Keratinocyte (primary cell): ENCODE measurements at regions not wholly inside any gene's neighbourhood (a gene's known extent, or its start where the extent isn't known, plus 50 kb on each side); places are given as distances from the start of the nearest gene placed in this dataset.

Source experiments
- DNase-seq: peaks from one replicate; pipeline ENCODE4 v3.0.0-alpha.2; 2011; ENCODE audit warnings: low read depth, missing footprints, low spot score
- FAIRE-seq: peaks from 2 replicates; lab custom pipeline; 2011; peaks lifted over from hg19 to GRCh38; lab: Jason Lieb, UNC
- H2AFZ ChIP-seq: 2 replicates; pipeline ENCODE4 v1.6.0; 2012; ENCODE audit warnings: low read length, control low read depth, inconsistent platforms; ENCODE audit not compliant: control insufficient read depth
- H3K27ac ChIP-seq: 2 replicates; pipeline ENCODE4 v1.5.1; 2011; ENCODE audit warnings: low read length; ENCODE audit not compliant: control insufficient read depth, insufficient read depth
- H3K27me3 ChIP-seq: 3 replicates; pipeline ENCODE4 v1.6.0; 2011; ENCODE audit warnings: low read length; ENCODE audit not compliant: control insufficient read depth, insufficient read depth; ENCODE audit errors: extremely low read depth
- H3K36me3 ChIP-seq, 2 experiments: 2 replicates in 1 of 2; 3 replicates in 1 of 2; pipeline ENCODE4 v1.5.1; 2011; ENCODE audit warnings: low read length in 2 of 2, mild to moderate bottlenecking in 1 of 2; ENCODE audit not compliant: control insufficient read depth in 2 of 2, insufficient read depth in 2 of 2; ENCODE audit errors: extremely low read depth in 1 of 2
- H3K4me1 ChIP-seq: 3 replicates; pipeline ENCODE4 v1.5.1; 2011; ENCODE audit warnings: low read length; ENCODE audit not compliant: control insufficient read depth, insufficient read depth; ENCODE audit errors: extremely low read depth
- H3K4me2 ChIP-seq: 3 replicates; pipeline ENCODE4 v1.6.0; 2011; ENCODE audit warnings: low read depth, low read length; ENCODE audit not compliant: control insufficient read depth, insufficient read depth; ENCODE audit errors: extremely low read depth
- H3K4me3 ChIP-seq, 3 experiments: fragments of 200-600 bp in 1 of 3; sonication (generic) in 1 of 3; 2 replicates in 2 of 3; 3 replicates in 1 of 3; pipeline ENCODE4 v1.5.1; 2011 to 2016; ENCODE audit warnings: low read length in 3 of 3, mild to moderate bottlenecking in 3 of 3, control low read depth in 2 of 3, inconsistent platforms in 1 of 3, low read depth in 1 of 3, mixed read lengths in 1 of 3, mixed run types in 1 of 3, moderate library complexity in 1 of 3; ENCODE audit not compliant: control insufficient read depth in 2 of 3, insufficient read depth in 2 of 3; ENCODE audit errors: extremely low read depth in 1 of 3
- H3K79me2 ChIP-seq: 2 replicates; pipeline ENCODE4 v1.6.0; 2012; ENCODE audit warnings: low read length; ENCODE audit not compliant: control insufficient read depth, insufficient read depth
- H3K9ac ChIP-seq: 3 replicates; pipeline ENCODE4 v1.6.0; 2011; ENCODE audit warnings: low read length; ENCODE audit not compliant: control insufficient read depth, insufficient read depth; ENCODE audit errors: extremely low read depth
- H3K9me1 ChIP-seq: 3 replicates; pipeline ENCODE4 v1.6.0; 2011; ENCODE audit warnings: low read length; ENCODE audit not compliant: control insufficient read depth, insufficient read depth; ENCODE audit errors: extremely low read depth
- H3K9me3 ChIP-seq: 2 replicates; pipeline ENCODE4 v1.5.1; 2012; ENCODE audit warnings: low read depth, low read length; ENCODE audit not compliant: control insufficient read depth
- H4K20me1 ChIP-seq: 3 replicates; pipeline ENCODE4 v1.6.0; 2011; ENCODE audit warnings: low read length; ENCODE audit not compliant: control insufficient read depth, insufficient read depth; ENCODE audit errors: extremely low read depth
- EZH2 ChIP-seq: IDR thresholded peaks from one replicate; pipeline ENCODE4 v1.6.1; 2012; ENCODE audit warnings: inconsistent platforms, mild to moderate bottlenecking, low read length, moderate library complexity
- dilution Hi-C: fragments of 300-500 bp; cut with MboI; formaldehyde crosslinking; loops from one replicate; pipeline ENCODE4 v1.7.0; 2020; ENCODE audit warnings: low sequenced_read_pairs; ENCODE audit not compliant: extremely low pct_ligation_motif_present
- TF ChIP-seq, protein P1 (sequence below), 3 experiments: IDR thresholded peaks in 1 of 3; conservative IDR thresholded peaks in 1 of 3; optimal IDR thresholded peaks in 1 of 3; 2 replicates in 2 of 3; 3 replicates in 1 of 3; pipeline versions ENCODE3 to v1.5.1; 2011; ENCODE audit warnings: low read length in 3 of 3, mild to moderate bottlenecking in 3 of 3, moderate library complexity in 2 of 3, control low read depth in 1 of 3, inconsistent platforms in 1 of 3; ENCODE audit not compliant: insufficient read depth in 2 of 3; ENCODE audit errors: extremely low read depth in 1 of 3

GRCh38 chr2:16506366-16506765 is 159.3 kb downstream of the CYRIA start:
- Histone ChIP-seq H3K9me1 (no peaks in the 10 kb centered on the region), H3K36me3 (no peaks in the 10 kb centered on the region), H3K79me2 (no peaks in the 10 kb centered on the region), H2AFZ (no peak overlapping the region), H3K4me3 (no peak overlapping the region), H3K27ac (no peak overlapping the region), H3K4me2 (no peak overlapping the region), H3K27me3 (peaks cover 27% of the 10 kb centered on the region), H3K4me1 (no peaks in the 10 kb centered on the region), H3K9ac (no peak overlapping the region), H3K9me3 (no peaks in the 10 kb centered on the region), H4K20me1 (no peaks in the 10 kb centered on the region)
- dilution Hi-C loops = loop anchor here (25.0 kb wide), 1 partner anchor 569 kb away; the partner anchor contains the start of gene MYCN
- FAIRE-seq (no peak), DNase-seq (no peak)
- TF ChIP-seq EZH2 = no peak
- TF ChIP-seq, protein P1, sequence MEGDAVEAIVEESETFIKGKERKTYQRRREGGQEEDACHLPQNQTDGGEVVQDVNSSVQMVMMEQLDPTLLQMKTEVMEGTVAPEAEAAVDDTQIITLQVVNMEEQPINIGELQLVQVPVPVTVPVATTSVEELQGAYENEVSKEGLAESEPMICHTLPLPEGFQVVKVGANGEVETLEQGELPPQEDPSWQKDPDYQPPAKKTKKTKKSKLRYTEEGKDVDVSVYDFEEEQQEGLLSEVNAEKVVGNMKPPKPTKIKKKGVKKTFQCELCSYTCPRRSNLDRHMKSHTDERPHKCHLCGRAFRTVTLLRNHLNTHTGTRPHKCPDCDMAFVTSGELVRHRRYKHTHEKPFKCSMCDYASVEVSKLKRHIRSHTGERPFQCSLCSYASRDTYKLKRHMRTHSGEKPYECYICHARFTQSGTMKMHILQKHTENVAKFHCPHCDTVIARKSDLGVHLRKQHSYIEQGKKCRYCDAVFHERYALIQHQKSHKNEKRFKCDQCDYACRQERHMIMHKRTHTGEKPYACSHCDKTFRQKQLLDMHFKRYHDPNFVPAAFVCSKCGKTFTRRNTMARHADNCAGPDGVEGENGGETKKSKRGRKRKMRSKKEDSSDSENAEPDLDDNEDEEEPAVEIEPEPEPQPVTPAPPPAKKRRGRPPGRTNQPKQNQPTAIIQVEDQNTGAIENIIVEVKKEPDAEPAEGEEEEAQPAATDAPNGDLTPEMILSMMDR (optimal IDR thresholded peaks at IDR 0.05 in 1 of 3, IDR thresholded peaks at IDR 0.05 in 1 of 3, conservative IDR thresholded peaks at IDR 0.05 in 1 of 3; ENCODE audit: extremely low read depth in 1 of 3, insufficient read depth in 2 of 3, low read length in 3 of 3) = no peak

DNA sequence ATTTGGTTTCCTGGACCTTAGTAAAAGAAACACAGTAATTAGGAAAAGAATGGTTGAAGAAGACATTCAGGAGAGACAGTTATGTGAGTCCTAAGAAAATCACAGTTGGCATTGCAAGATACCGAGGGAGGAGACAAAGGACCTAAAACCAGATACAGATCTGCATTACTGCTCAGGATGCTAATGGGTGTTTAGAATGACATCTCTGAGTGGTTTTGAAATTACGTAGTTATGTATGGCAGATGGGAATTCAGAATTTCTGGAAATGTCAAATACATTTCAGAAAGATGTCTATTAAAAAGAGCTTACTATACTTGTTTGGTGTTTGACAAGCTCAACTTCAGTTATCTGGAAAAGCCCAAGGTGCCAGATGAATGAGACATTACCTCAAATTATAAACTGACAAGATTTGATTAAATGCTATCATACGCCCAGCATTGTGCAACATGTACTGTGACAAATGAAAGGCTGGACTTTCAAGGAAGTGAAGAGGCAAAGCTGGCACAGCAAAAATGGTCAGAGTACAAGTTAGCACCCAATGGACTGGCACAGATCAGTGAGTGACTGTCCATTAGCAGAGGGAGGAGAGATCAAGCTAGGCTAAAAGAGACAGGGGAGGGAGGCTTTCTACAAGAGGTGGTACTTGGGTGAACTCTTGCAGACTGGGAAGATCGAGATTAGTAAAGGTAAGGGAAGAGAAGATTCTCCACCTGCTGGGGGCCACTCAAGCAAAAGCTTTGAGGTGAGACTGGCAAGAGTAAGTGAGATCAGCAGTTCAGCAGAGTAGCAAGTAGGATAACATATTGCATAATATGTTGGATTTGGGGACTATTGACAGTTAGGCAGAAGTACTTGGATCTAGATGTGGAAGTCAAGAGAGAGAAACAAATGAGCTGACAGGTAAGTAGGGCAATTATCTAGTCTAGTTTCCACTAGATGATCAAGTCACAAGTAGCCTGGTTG is 168.9 kb downstream of the CYRIA start:
- TF ChIP-seq EZH2 = no peak
- TF ChIP-seq, protein P1 (optimal IDR thresholded peaks at IDR 0.05 in 1 of 3, IDR thresholded peaks at IDR 0.05 in 1 of 3, conservative IDR thresholded peaks at IDR 0.05 in 1 of 3; ENCODE audit: extremely low read depth in 1 of 3, insufficient read depth in 2 of 3, low read length in 3 of 3) = no peak
- no peak for FAIRE-seq
- H2AFZ ChIP-seq = no peak overlapping the region
- H4K20me1 ChIP-seq = no peaks in the 10 kb centered on the region
- no peak overlapping the region for H3K4me3 ChIP-seq
- H3K4me1 ChIP-seq = no peaks in the 10 kb centered on the region
- no peaks in the 10 kb centered on the region for H3K9me3 ChIP-seq
- dilution Hi-C loops = no loop called here
- no peak overlapping the region for H3K4me2 ChIP-seq
- H3K9ac ChIP-seq = no peak overlapping the region
- DNase-seq = no peak
- H3K36me3 ChIP-seq = no peaks in the 10 kb centered on the region
- no peaks in the 10 kb centered on the region for H3K79me2 ChIP-seq
- no peaks in the 10 kb centered on the region for H3K9me1 ChIP-seq
- no peaks in the 10 kb centered on the region for H3K27me3 ChIP-seq
- H3K27ac ChIP-seq = no peak overlapping the region
